ENCODE measurements at regions not wholly inside any gene's neighbourhood (a gene's known extent, or its start where the extent isn't known, plus 50 kb on each side); places are given as distances from the start of the nearest gene placed in this dataset.

- Histone ChIP-seq H3K4me1 (ENCODE audit: control insufficient read depth in 4 of 4, insufficient read depth in 4 of 4, low read length in 3 of 4) (no peaks in the 10 kb centered on the region), H3K27me3 (ENCODE audit: control insufficient read depth in 4 of 4, insufficient read depth in 4 of 4, low read length in 3 of 4) (no peaks in the 10 kb centered on the region), H3K9me3 (ENCODE audit: control insufficient read depth in 4 of 4, low read length in 3 of 4) (no peaks in the 10 kb centered on the region), H3K27ac (ENCODE audit: low read depth in 1 of 2, low read length in 2 of 2) (no peak overlapping the region), H3K4me3 (ENCODE audit: low read depth in 1 of 3, low read length in 3 of 3) (no peak overlapping the region), H3K9ac (ENCODE audit: low read depth in 1 of 2, low read length in 2 of 2) (no peak overlapping the region), H3K36me3 (ENCODE audit: control insufficient read depth in 4 of 4, insufficient read depth in 3 of 4, low read depth in 1 of 4, low read length in 3 of 4) (no peaks in the 10 kb centered on the region)
- 67% methylated on average over 4 of the region's 4 CpGs for WGBS
- DNase-seq (ENCODE audit: low spot score): no peak
- TF ChIP-seq TAF1 (conservative IDR thresholded peaks at IDR 0.05) (no peak), ZBTB33 (IDR thresholded peaks at IDR 0.05) (no peak), FOXA2 (IDR thresholded peaks at IDR 0.05) (no peak), NR2F2 (IDR thresholded peaks at IDR 0.05) (no peak), SP1 (IDR thresholded peaks at IDR 0.05) (no peak), JUND (IDR thresholded peaks at IDR 0.05) (no peak), MAX (IDR thresholded peaks at IDR 0.05) (no peak), HNF4G (IDR thresholded peaks at IDR 0.05) (no peak), EGR1 (IDR thresholded peaks at IDR 0.05; ENCODE audit: low read depth in 2 of 2) (no peak), HNF4A (conservative IDR thresholded peaks at IDR 0.05) (no peak), YY1 (IDR thresholded peaks at IDR 0.05) (no peak)
- TF ChIP-seq, protein P1, sequence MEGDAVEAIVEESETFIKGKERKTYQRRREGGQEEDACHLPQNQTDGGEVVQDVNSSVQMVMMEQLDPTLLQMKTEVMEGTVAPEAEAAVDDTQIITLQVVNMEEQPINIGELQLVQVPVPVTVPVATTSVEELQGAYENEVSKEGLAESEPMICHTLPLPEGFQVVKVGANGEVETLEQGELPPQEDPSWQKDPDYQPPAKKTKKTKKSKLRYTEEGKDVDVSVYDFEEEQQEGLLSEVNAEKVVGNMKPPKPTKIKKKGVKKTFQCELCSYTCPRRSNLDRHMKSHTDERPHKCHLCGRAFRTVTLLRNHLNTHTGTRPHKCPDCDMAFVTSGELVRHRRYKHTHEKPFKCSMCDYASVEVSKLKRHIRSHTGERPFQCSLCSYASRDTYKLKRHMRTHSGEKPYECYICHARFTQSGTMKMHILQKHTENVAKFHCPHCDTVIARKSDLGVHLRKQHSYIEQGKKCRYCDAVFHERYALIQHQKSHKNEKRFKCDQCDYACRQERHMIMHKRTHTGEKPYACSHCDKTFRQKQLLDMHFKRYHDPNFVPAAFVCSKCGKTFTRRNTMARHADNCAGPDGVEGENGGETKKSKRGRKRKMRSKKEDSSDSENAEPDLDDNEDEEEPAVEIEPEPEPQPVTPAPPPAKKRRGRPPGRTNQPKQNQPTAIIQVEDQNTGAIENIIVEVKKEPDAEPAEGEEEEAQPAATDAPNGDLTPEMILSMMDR (IDR thresholded peaks at IDR 0.05; ENCODE audit: low read depth, low read length, missing input control): no peak
- TF ChIP-seq, protein P2, sequence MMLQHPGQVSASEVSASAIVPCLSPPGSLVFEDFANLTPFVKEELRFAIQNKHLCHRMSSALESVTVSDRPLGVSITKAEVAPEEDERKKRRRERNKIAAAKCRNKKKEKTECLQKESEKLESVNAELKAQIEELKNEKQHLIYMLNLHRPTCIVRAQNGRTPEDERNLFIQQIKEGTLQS (IDR thresholded peaks at IDR 0.05): no peak
Observed at GRCh38 chr9:8027351-8027750, 227.8 kb upstream of the DMAC1 start.

DNA sequence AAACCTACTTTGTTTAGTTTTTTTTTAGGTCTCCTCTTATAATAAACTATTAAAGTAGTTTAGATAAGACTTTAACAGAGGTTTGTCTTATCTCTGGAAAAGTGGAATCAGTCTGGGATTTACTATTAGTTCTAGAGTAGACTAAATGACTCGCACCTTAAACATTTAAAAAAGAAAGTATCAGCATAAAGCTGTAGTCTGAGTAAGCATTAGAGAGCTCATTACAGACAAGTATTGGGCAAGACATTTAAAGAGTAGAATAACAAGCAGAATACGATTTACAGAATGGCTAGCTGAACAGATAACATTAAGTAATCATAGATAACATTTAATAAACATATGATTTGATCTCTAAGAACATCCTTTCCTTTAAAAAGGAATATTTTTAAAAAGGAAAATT, 226.0 kb upstream of the DMAC1 start:
- Histone ChIP-seq H3K36me3 (ENCODE audit: control insufficient read depth in 4 of 4, insufficient read depth in 3 of 4, low read depth in 1 of 4, low read length in 3 of 4) (no peaks in the 10 kb centered on the region), H3K9me3 (ENCODE audit: control insufficient read depth in 4 of 4, low read length in 3 of 4) (no peaks in the 10 kb centered on the region), H3K27me3 (ENCODE audit: control insufficient read depth in 4 of 4, insufficient read depth in 4 of 4, low read length in 3 of 4) (no peaks in the 10 kb centered on the region), H3K4me1 (ENCODE audit: control insufficient read depth in 4 of 4, insufficient read depth in 4 of 4, low read length in 3 of 4) (no peaks in the 10 kb centered on the region), H3K9ac (ENCODE audit: low read depth in 1 of 2, low read length in 2 of 2) (no peak overlapping the region), H3K4me3 (ENCODE audit: low read depth in 1 of 3, low read length in 3 of 3) (no peak overlapping the region), H3K27ac (ENCODE audit: low read depth in 1 of 2, low read length in 2 of 2) (no peak overlapping the region)
- 42% methylated on average over 2 of the region's 2 CpGs for WGBS
- no peak for DNase-seq (ENCODE audit: low spot score)
- TF ChIP-seq JUND (IDR thresholded peaks at IDR 0.05): no peak

DNA sequence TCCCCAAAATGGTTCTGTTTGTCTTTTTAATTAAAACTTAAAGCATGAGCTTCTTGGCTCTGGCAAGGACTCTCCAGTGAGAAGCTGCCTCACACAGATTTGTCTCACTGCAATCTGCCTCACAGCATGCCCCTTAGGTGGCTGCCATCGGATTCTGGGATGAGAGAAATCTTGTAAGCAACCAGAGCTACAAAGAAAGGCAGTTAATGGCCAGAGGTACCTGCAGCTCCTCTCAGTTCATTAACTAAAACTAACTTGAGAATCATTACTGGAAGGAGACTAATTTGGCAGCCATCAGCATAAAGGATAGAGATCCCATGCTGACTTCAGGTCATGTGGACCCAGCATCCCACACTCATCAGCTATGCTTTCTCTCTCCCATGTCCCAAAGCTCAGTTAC, 220.6 kb upstream of the DMAC1 start:
- Histone ChIP-seq H3K9ac (ENCODE audit: low read depth in 1 of 2, low read length in 2 of 2) (no peak overlapping the region), H3K4me3 (ENCODE audit: low read depth in 1 of 3, low read length in 3 of 3) (no peak overlapping the region), H3K9me3 (ENCODE audit: control insufficient read depth in 4 of 4, low read length in 3 of 4) (no peaks in the 10 kb centered on the region), H3K36me3 (ENCODE audit: control insufficient read depth in 4 of 4, insufficient read depth in 3 of 4, low read depth in 1 of 4, low read length in 3 of 4) (no peaks in the 10 kb centered on the region), H3K27ac (ENCODE audit: low read depth in 1 of 2, low read length in 2 of 2) (no peak overlapping the region), H3K4me1 (ENCODE audit: control insufficient read depth in 4 of 4, insufficient read depth in 4 of 4, low read length in 3 of 4) (no peaks in the 10 kb centered on the region), H3K27me3 (ENCODE audit: control insufficient read depth in 4 of 4, insufficient read depth in 4 of 4, low read length in 3 of 4) (no peaks in the 10 kb centered on the region)
- TF ChIP-seq, protein P1 (IDR thresholded peaks at IDR 0.05; ENCODE audit: low read depth, low read length, missing input control): no peak
- TF ChIP-seq, protein P2 (IDR thresholded peaks at IDR 0.05): no peak
- TF ChIP-seq ZBTB33 (IDR thresholded peaks at IDR 0.05) (no peak), TAF1 (conservative IDR thresholded peaks at IDR 0.05) (no peak), SP1 (IDR thresholded peaks at IDR 0.05) (no peak), JUND (IDR thresholded peaks at IDR 0.05) (no peak), RAD21 (IDR thresholded peaks at IDR 0.05) (no peak), RXRA (IDR thresholded peaks at IDR 0.05) (no peak)
- no peak for DNase-seq (ENCODE audit: low spot score)
- WGBS: 39% methylated on average over 1 of the region's 1 CpG
